SK-N-SH treated with all-trans-retinoic acid at 6 μM for 48 hours (cell line): ENCODE measurements at regions not wholly inside any gene's neighbourhood (a gene's known extent, or its start where the extent isn't known, plus 50 kb on each side); places are given as distances from the start of the nearest gene placed in this dataset.

Experiments
- ATAC-seq: fragments of 200-7000 bp; cut with Tn5 transposase; 3 replicates; pipeline ENCODE4 v1.9.1; 2020; ENCODE audit warnings: mild to moderate bottlenecking, moderate library complexity
- ARNTL ChIP-seq: fragments of 450-650 bp; formaldehyde crosslinking; IDR thresholded peaks from 2 replicates; pipeline ENCODE4 v1.5.0; 2020; ENCODE audit warnings: low read depth, mild to moderate bottlenecking, moderate library complexity, borderline replicate concordance
- BACH2 ChIP-seq: fragments of 250-450 bp; sonication (Bioruptor Pico); IDR thresholded peaks from 2 replicates; pipeline ENCODE4 v1.9.0; 2021; ENCODE audit warnings: mild to moderate bottlenecking, borderline replicate concordance
- CSDC2 ChIP-seq: fragments of 250-450 bp; sonication (Bioruptor Pico); IDR thresholded peaks from 2 replicates; pipeline ENCODE4 v1.5.0; 2020; ENCODE audit warnings: mild to moderate bottlenecking, moderate library complexity
- ESRRG ChIP-seq: fragments of 250-450 bp; sonication (Bioruptor Pico); IDR thresholded peaks from 2 replicates; pipeline ENCODE4 v1.6.1; 2021; ENCODE audit warnings: mild to moderate bottlenecking
- GLIS3 ChIP-seq: fragments of 250-450 bp; sonication (Bioruptor Pico); IDR thresholded peaks from 2 replicates; pipeline ENCODE4 v1.5.0; 2020; ENCODE audit warnings: mild to moderate bottlenecking, moderate library complexity
- ISL1 ChIP-seq: fragments of 250-450 bp; sonication (Bioruptor Pico); IDR thresholded peaks from 2 replicates; pipeline ENCODE4 v2.1.2; 2022; ENCODE audit warnings: mild to moderate bottlenecking, moderate library complexity
- OSR1 ChIP-seq: fragments of 250-450 bp; sonication (Bioruptor Pico); IDR thresholded peaks from 2 replicates; pipeline ENCODE4 v1.8.0; 2022; ENCODE audit warnings: moderate library complexity, mild to moderate bottlenecking, inconsistent platforms
- POU6F1 ChIP-seq: fragments of 250-450 bp; sonication (Bioruptor Pico); IDR thresholded peaks from 2 replicates; pipeline ENCODE4 v1.8.0; 2021; ENCODE audit warnings: low read depth, mild to moderate bottlenecking, moderate library complexity, borderline replicate concordance
- PPARA ChIP-seq: fragments of 250-450 bp; sonication (Bioruptor Pico); IDR thresholded peaks from 2 replicates; pipeline ENCODE4 v1.5.0; 2020; ENCODE audit warnings: mild to moderate bottlenecking, borderline replicate concordance
- RARB ChIP-seq: fragments of 250-450 bp; sonication (Bioruptor Pico); IDR thresholded peaks from 2 replicates; pipeline ENCODE4 v1.8.0; 2021; ENCODE audit warnings: mild to moderate bottlenecking, moderate library complexity
- SNAI2 ChIP-seq: fragments of 250-450 bp; sonication (Bioruptor Pico); IDR thresholded peaks from 2 replicates; pipeline ENCODE4 v1.5.0; 2020; ENCODE audit warnings: mild to moderate bottlenecking, moderate library complexity
- TCF4 ChIP-seq: fragments of 250-450 bp; sonication (Bioruptor Pico); IDR thresholded peaks from 2 replicates; pipeline ENCODE4 v1.8.0; 2021; ENCODE audit warnings: mild to moderate bottlenecking, moderate library complexity, borderline replicate concordance
- TOX ChIP-seq: fragments of 250-450 bp; sonication (Bioruptor Pico); IDR thresholded peaks from 2 replicates; pipeline ENCODE4 v1.8.0; 2021; ENCODE audit warnings: mild to moderate bottlenecking, moderate library complexity, borderline replicate concordance
- TSHZ2 ChIP-seq: fragments of 250-450 bp; sonication (Bioruptor Pico); IDR thresholded peaks from 2 replicates; pipeline ENCODE4 v1.5.0; 2020; ENCODE audit warnings: mild to moderate bottlenecking, moderate library complexity
- ZFP3 ChIP-seq: fragments of 250-450 bp; sonication (Bioruptor Pico); IDR thresholded peaks from 2 replicates; pipeline ENCODE4 v1.5.0; 2020; ENCODE audit warnings: mild to moderate bottlenecking, moderate library complexity
- ZFP30 ChIP-seq: fragments of 450-650 bp; formaldehyde crosslinking; IDR thresholded peaks from 2 replicates; pipeline ENCODE4 v1.5.0; 2022; ENCODE audit warnings: mild to moderate bottlenecking, moderate library complexity
- ZNF70 ChIP-seq: fragments of 450-650 bp; formaldehyde crosslinking; IDR thresholded peaks from 2 replicates; pipeline ENCODE4 v1.5.0; 2020; ENCODE audit warnings: mild to moderate bottlenecking, moderate library complexity
- ZNF8 ChIP-seq: fragments of 450-650 bp; formaldehyde crosslinking; IDR thresholded peaks from 2 replicates; pipeline ENCODE4 v1.5.0; 2020; ENCODE audit warnings: mild to moderate bottlenecking, moderate library complexity
- TF ChIP-seq, protein P1 (sequence below): fragments of 250-450 bp; sonication (Bioruptor Pico); IDR thresholded peaks from 2 replicates; pipeline ENCODE4 v1.8.0; 2020; ENCODE audit warnings: mild to moderate bottlenecking, moderate library complexity, borderline replicate concordance
- TF ChIP-seq, protein P2 (sequence below): fragments of 250-450 bp; sonication (Bioruptor Pico); IDR thresholded peaks from 2 replicates; pipeline ENCODE4 v1.5.1; 2020; ENCODE audit warnings: low read depth, mild to moderate bottlenecking, moderate library complexity
- TF ChIP-seq, protein P3 (sequence below): fragments of 250-450 bp; sonication (Bioruptor Pico); IDR thresholded peaks from 2 replicates; pipeline ENCODE4 v1.5.1; 2021; ENCODE audit warnings: mild to moderate bottlenecking, moderate library complexity

DNA sequence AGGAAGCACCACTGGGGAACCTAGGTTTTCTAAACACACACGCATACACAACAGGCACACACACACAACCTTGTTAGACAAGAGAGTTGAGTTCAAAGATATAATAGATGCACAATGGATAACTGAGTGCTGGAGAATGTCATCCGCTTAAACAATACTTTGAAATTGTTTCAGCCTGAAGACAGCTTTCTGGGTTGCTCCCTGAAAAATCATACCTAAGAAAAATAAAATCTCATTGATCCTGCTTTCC, 126.1 kb downstream of the TMEM161B start (continued):
- TF ChIP-seq TCF4 (CRISPR knock-in tag) (no peak), ZFP30 (CRISPR knock-in tag) (no peak), ESRRG (CRISPR knock-in tag) (no peak)
- TF ChIP-seq, all 23 proteins: peak for 0

GRCh38 chr5:88140856-88141752, 127.5 kb downstream of the TMEM161B start:
- TF ChIP-seq TSHZ2 (CRISPR knock-in tag) (0 out of 2 replicates have a peak, but pooled peaks have one; percentile 18), BACH2 (no peak)
- TF ChIP-seq, all 23 proteins: peak for 1
- peak; percentile 97 for ATAC-seq

GRCh38 chr5:88140396-88140855, 128.2 kb downstream of the TMEM161B start:
- TF ChIP-seq, protein P1, sequence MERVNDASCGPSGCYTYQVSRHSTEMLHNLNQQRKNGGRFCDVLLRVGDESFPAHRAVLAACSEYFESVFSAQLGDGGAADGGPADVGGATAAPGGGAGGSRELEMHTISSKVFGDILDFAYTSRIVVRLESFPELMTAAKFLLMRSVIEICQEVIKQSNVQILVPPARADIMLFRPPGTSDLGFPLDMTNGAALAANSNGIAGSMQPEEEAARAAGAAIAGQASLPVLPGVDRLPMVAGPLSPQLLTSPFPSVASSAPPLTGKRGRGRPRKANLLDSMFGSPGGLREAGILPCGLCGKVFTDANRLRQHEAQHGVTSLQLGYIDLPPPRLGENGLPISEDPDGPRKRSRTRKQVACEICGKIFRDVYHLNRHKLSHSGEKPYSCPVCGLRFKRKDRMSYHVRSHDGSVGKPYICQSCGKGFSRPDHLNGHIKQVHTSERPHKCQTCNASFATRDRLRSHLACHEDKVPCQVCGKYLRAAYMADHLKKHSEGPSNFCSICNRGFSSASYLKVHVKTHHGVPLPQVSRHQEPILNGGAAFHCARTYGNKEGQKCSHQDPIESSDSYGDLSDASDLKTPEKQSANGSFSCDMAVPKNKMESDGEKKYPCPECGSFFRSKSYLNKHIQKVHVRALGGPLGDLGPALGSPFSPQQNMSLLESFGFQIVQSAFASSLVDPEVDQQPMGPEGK (CRISPR knock-in tag): no peak
- TF ChIP-seq TOX (CRISPR knock-in tag) (no peak), BACH2 (no peak), ZFP3 (CRISPR knock-in tag) (no peak), PPARA (CRISPR knock-in tag) (no peak), SNAI2 (no peak), OSR1 (CRISPR knock-in tag) (no peak)
- TF ChIP-seq, all 23 proteins: peak for 0
- no peak; the same call in 2 of the 3 replicates for ATAC-seq

- TF ChIP-seq OSR1 (CRISPR knock-in tag): no peak
- no peak for TF ChIP-seq GLIS3 (CRISPR knock-in tag)
- TF ChIP-seq POU6F1 (CRISPR knock-in tag): no peak
- TF ChIP-seq PPARA (CRISPR knock-in tag): no peak
- no peak for TF ChIP-seq ESRRG (CRISPR knock-in tag)
- TF ChIP-seq TOX (CRISPR knock-in tag): no peak
- no peak for TF ChIP-seq CSDC2 (CRISPR knock-in tag)
- TF ChIP-seq ARNTL (CRISPR knock-in tag): no peak
- TF ChIP-seq ZFP3 (CRISPR knock-in tag): no peak
- no peak for TF ChIP-seq ZNF70
- no peak for TF ChIP-seq ISL1
- no peak for ATAC-seq
These were observed 138.3 kb downstream of the TMEM161B start for GRCh38 chr5:88130211-88130815.

DNA sequence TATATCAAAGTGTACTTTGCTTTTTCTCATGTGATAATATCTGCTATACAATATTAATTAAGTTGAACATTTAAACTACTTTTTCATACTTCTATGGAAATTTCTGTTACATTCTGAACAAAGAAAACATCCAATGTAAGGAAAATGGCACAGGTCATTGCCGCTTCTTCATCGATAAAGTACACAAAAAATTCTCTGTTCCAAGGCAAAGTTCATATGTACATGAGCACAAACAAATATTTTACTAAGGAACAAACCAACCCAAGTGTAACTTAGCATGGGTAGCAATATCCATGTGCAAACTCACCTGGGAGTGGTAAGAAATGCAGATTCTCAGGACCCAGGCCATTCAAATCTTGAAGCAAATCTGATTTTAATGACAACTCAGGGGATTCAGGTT, 139.8 kb downstream of the TMEM161B start:
- ATAC-seq: no peak
- TF ChIP-seq ESRRG (CRISPR knock-in tag) (no peak), ISL1 (no peak), OSR1 (CRISPR knock-in tag) (no peak), GLIS3 (CRISPR knock-in tag) (no peak), ZNF8 (CRISPR knock-in tag) (no peak), TSHZ2 (CRISPR knock-in tag) (no peak), ZFP30 (CRISPR knock-in tag) (no peak), ARNTL (CRISPR knock-in tag) (no peak), RARB (no peak), CSDC2 (CRISPR knock-in tag) (no peak)
- TF ChIP-seq, protein P2, sequence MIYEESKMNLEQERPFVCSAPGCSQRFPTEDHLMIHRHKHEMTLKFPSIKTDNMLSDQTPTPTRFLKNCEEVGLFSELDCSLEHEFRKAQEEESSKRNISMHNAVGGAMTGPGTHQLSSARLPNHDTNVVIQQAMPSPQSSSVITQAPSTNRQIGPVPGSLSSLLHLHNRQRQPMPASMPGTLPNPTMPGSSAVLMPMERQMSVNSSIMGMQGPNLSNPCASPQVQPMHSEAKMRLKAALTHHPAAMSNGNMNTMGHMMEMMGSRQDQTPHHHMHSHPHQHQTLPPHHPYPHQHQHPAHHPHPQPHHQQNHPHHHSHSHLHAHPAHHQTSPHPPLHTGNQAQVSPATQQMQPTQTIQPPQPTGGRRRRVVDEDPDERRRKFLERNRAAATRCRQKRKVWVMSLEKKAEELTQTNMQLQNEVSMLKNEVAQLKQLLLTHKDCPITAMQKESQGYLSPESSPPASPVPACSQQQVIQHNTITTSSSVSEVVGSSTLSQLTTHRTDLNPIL (CRISPR knock-in tag): no peak
- TF ChIP-seq, protein P3, sequence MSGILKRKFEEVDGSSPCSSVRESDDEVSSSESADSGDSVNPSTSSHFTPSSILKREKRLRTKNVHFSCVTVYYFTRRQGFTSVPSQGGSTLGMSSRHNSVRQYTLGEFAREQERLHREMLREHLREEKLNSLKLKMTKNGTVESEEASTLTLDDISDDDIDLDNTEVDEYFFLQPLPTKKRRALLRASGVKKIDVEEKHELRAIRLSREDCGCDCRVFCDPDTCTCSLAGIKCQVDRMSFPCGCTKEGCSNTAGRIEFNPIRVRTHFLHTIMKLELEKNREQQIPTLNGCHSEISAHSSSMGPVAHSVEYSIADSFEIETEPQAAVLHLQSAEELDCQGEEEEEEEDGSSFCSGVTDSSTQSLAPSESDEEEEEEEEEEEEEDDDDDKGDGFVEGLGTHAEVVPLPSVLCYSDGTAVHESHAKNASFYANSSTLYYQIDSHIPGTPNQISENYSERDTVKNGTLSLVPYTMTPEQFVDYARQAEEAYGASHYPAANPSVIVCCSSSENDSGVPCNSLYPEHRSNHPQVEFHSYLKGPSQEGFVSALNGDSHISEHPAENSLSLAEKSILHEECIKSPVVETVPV (CRISPR knock-in tag): no peak
